Adrenal gland (tissue), 5 donors: ENCODE measurements at regions not wholly inside any gene's neighbourhood (a gene's known extent, or its start where the extent isn't known, plus 50 kb on each side); places are given as distances from the start of the nearest gene placed in this dataset.

Experiments
- POLR2A ChIP-seq, 2 donors: fragments of 450-650 bp; IDR thresholded peaks; one replicate each; pipeline ENCODE4 v1.6.1; 2017; ENCODE audit warnings: antibody characterized with exemption in 2 of 2, mild to moderate bottlenecking in 2 of 2, moderate library complexity in 1 of 2
- TF ChIP-seq, protein P1 (sequence below), 6 experiments: fragments of 450-650 bp in 4 of 6; fragments of 200-600 bp in 2 of 6; sonication (generic) in 1 of 6; IDR thresholded peaks; 1 replicate in 5 of 6; 2 replicates in 1 of 6; pipeline versions ENCODE4 v1.5.1 to v1.8.0; 2016 to 2021; ENCODE audit warnings: antibody characterized with exemption in 6 of 6, mild to moderate bottlenecking in 2 of 6, moderate library complexity in 1 of 6
- donor health status: DM: no; HTN: no; CAD: no.

DNA sequence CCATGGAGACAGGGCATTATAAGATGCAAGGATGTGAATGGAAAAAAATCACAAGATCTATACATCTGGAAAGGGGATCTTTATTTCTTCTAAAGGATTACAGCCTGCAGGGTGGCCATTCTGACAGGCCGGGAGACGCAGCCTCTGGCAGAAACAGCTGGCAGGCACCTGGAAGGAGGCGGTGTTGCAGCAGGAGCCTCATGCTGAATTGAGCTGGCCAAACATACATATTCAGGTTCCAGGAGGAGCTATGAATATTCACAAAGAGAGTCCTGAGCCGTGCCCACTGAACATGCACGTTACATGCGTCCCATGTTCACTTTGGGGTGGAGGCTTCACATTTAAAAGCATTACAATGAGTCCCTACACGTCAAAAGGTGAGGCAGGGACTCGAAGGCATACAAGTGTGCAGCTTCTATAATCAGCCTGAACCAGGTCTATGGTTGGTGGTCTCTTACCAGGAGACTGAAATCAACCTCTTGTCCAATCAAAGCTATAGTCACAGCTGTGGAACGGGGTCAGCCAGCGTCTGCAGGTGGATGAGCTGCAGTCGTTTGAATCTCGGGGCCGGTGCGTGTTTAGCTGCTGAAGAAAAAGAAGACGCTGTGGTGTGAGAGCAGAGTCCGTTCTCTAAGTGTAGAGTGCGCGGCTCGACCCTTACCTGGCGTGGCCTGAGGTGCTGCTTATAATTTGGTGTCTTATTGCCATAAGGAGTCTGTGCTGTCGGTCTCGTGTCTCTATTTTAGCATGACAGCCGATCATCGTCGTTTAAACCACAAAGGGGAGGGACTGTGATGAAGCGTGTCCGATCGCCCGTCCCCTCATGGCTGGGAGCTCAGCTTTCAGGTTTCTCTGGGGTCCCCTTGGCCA is 183.0 kb downstream of the ETS2 start:
- TF ChIP-seq, protein P1, sequence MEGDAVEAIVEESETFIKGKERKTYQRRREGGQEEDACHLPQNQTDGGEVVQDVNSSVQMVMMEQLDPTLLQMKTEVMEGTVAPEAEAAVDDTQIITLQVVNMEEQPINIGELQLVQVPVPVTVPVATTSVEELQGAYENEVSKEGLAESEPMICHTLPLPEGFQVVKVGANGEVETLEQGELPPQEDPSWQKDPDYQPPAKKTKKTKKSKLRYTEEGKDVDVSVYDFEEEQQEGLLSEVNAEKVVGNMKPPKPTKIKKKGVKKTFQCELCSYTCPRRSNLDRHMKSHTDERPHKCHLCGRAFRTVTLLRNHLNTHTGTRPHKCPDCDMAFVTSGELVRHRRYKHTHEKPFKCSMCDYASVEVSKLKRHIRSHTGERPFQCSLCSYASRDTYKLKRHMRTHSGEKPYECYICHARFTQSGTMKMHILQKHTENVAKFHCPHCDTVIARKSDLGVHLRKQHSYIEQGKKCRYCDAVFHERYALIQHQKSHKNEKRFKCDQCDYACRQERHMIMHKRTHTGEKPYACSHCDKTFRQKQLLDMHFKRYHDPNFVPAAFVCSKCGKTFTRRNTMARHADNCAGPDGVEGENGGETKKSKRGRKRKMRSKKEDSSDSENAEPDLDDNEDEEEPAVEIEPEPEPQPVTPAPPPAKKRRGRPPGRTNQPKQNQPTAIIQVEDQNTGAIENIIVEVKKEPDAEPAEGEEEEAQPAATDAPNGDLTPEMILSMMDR (IDR thresholded peaks at IDR 0.05): no peak
- no peak for TF ChIP-seq POLR2A (IDR thresholded peaks at IDR 0.05)
